SK-N-SH (cell line): ENCODE measurements at regions not wholly inside any gene's neighbourhood (a gene's known extent, or its start where the extent isn't known, plus 50 kb on each side); places are given as distances from the start of the nearest gene placed in this dataset.
A peak's percentile ranks its signal among the peaks of the same experiment; 100 is the strongest.

Experiments
- CTCF ChIA-PET: fragments of 300-600, 350-600 bp; formaldehyde crosslinking; extraction: SDS; loops from one replicate; lab custom pipeline; 2021; lab: Yijun Ruan, JAX
- POLR2A ChIA-PET: fragments of 350-600 bp; sonication (Branson Sonifier 250); formaldehyde crosslinking; extraction: SDS; loops from one replicate; lab custom pipeline; 2020; ENCODE audit warnings: antibody characterized with exemption, inconsistent platforms; lab: Yijun Ruan, JAX
- DNase-seq: peaks from one replicate; pipeline ENCODE4 v3.0.0; 2012
- H2AFZ ChIP-seq: fragments of 200-600 bp; sonication (generic); 2 replicates; pipeline ENCODE4 v1.8.1; 2016; ENCODE audit warnings: antibody characterized with exemption, mild to moderate bottlenecking, low read depth
- H3F3A ChIP-seq: fragments of 200-600 bp; sonication (generic); replicated peaks from 2 replicates; pipeline ENCODE3; 2016; ENCODE audit warnings: antibody characterized with exemption, mild to moderate bottlenecking; ENCODE audit not compliant: insufficient read depth
- H3K27ac ChIP-seq, 2 experiments: fragments of 200-500 bp in 1 of 2; fragments of 200-600 bp in 1 of 2; sonication (Bioruptor generic) in 1 of 2; sonication (generic), shearing (Covaris generic) in 1 of 2; 2 replicates each; pipeline versions ENCODE4 v1.5.1 to v1.6.1; 2014 to 2016; ENCODE audit warnings: low read depth in 2 of 2, inconsistent platforms in 1 of 2, low read length in 1 of 2, mild to moderate bottlenecking in 1 of 2, mixed read lengths in 1 of 2
- H3K27me3 ChIP-seq: fragments of 200-600 bp; sonication (generic), shearing (Covaris generic); 2 replicates; pipeline ENCODE4 v1.6.1; 2016; ENCODE audit warnings: mixed run types; ENCODE audit not compliant: insufficient read depth
- H3K36me3 ChIP-seq, 2 experiments: fragments of 200-500 bp in 1 of 2; fragments of 200-600 bp in 1 of 2; sonication (Bioruptor generic) in 1 of 2; sonication (generic) in 1 of 2; replicated peaks in 1 of 2; 2 replicates each; pipeline versions ENCODE3 to v1.5.1; 2014 to 2016; ENCODE audit warnings: low read length in 1 of 2, mild to moderate bottlenecking in 1 of 2; ENCODE audit not compliant: insufficient read depth in 2 of 2, control insufficient read depth in 1 of 2
- H3K4me1 ChIP-seq, 2 experiments: fragments of 200-500 bp in 1 of 2; fragments of 200-600 bp in 1 of 2; sonication (Bioruptor generic) in 1 of 2; sonication (generic), shearing (Covaris generic) in 1 of 2; 2 replicates each; pipeline versions ENCODE4 v1.5.1 to v1.6.1; 2014 to 2016; ENCODE audit warnings: low read depth in 1 of 2, low read length in 1 of 2, mixed run types in 1 of 2; ENCODE audit not compliant: insufficient read depth in 2 of 2, control insufficient read depth in 1 of 2
- H3K4me2 ChIP-seq: fragments of 200-600 bp; sonication (generic), shearing (Covaris generic); 2 replicates; pipeline ENCODE4 v1.6.1; 2017; ENCODE audit warnings: mixed run types
- H3K4me3 ChIP-seq, 2 experiments: fragments of 200-500 bp in 1 of 2; fragments of 200-600 bp in 1 of 2; sonication (Bioruptor generic) in 1 of 2; sonication (generic), shearing (Covaris generic) in 1 of 2; 2 replicates each; pipeline versions ENCODE4 v1.5.1 to v1.8.1; 2014 to 2016; ENCODE audit warnings: low read depth in 2 of 2, inconsistent platforms in 1 of 2, low read length in 1 of 2, mild to moderate bottlenecking in 1 of 2, mixed read lengths in 1 of 2, moderate library complexity in 1 of 2
- H3K79me2 ChIP-seq: fragments of 200-600 bp; sonication (generic); 2 replicates; pipeline ENCODE4 v1.8.1; 2017; ENCODE audit warnings: mild to moderate bottlenecking; ENCODE audit not compliant: insufficient read depth
- H3K9ac ChIP-seq: fragments of 200-600 bp; sonication (generic); 2 replicates; pipeline ENCODE4 v1.6.1; 2017; ENCODE audit warnings: mixed run types
- H3K9me2 ChIP-seq: fragments of 200-600 bp; sonication (generic); 2 replicates; pipeline ENCODE4 v1.6.1; 2017; ENCODE audit warnings: mixed run types
- H3K9me3 ChIP-seq: fragments of 200-600 bp; sonication (generic); 2 replicates; pipeline ENCODE4 v1.6.1; 2017; ENCODE audit warnings: mixed run types, mild to moderate bottlenecking, moderate library complexity
- H4K20me1 ChIP-seq: fragments of 200-600 bp; sonication (generic); 2 replicates; pipeline ENCODE4 v1.6.1; 2017; ENCODE audit warnings: mild to moderate bottlenecking, mixed run types; ENCODE audit not compliant: insufficient read depth
- CHD2 ChIP-seq: fragments of 150-350 bp; IDR thresholded peaks from 2 replicates; pipeline ENCODE4 v1.6.1; 2018; ENCODE audit warnings: low read length; ENCODE audit not compliant: partially characterized antibody
- EZH2phosphoT487 ChIP-seq: fragments of 200-600 bp; sonication (generic); IDR thresholded peaks from 2 replicates; pipeline ENCODE4 v1.6.1; 2017; ENCODE audit warnings: low read depth, mixed run types, mild to moderate bottlenecking, antibody characterized with exemption, moderate library complexity, borderline replicate concordance
- FOSL2 ChIP-seq: IDR thresholded peaks from 2 replicates; pipeline ENCODE4 v1.4.0; 2012; ENCODE audit warnings: low read depth, mild to moderate bottlenecking, moderate library complexity, borderline replicate concordance
- FOXJ3 ChIP-seq: sonication (generic); formaldehyde crosslinking; IDR thresholded peaks from 2 replicates; pipeline ENCODE4 v1.5.1; 2020; ENCODE audit warnings: mild to moderate bottlenecking, missing genetic modification reagents
- GATA2 ChIP-seq: sonication (generic); formaldehyde crosslinking; IDR thresholded peaks from 2 replicates; pipeline ENCODE4 v1.5.0; 2020; ENCODE audit warnings: mild to moderate bottlenecking, missing genetic modification reagents
- JUND ChIP-seq: IDR thresholded peaks from 2 replicates; pipeline ENCODE4 v1.4.0; 2012
- MEF2A ChIP-seq: IDR thresholded peaks from 2 replicates; pipeline ENCODE4 v1.4.0; 2012; ENCODE audit warnings: low read depth, borderline replicate concordance
- NFIC ChIP-seq: IDR thresholded peaks from 2 replicates; pipeline ENCODE4 v1.4.0; 2012; ENCODE audit warnings: borderline replicate concordance
- POLR2AphosphoS5 ChIP-seq: IDR thresholded peaks from 2 replicates; pipeline ENCODE4 v1.6.1; 2012; ENCODE audit warnings: low read depth, low read length
- RAD21 ChIP-seq: IDR thresholded peaks from 2 replicates; pipeline ENCODE4 v1.6.1; 2012; ENCODE audit warnings: mild to moderate bottlenecking, low read length
- RCOR1 ChIP-seq: fragments of 150-350 bp; IDR thresholded peaks from 2 replicates; pipeline ENCODE4 v1.6.1; 2017; ENCODE audit warnings: antibody characterized with exemption, low read length
- REST ChIP-seq: IDR thresholded peaks from 2 replicates; pipeline ENCODE4 v1.6.1; 2012; ENCODE audit warnings: mild to moderate bottlenecking, low read depth, low read length, moderate library complexity
- RFX5 ChIP-seq: IDR thresholded peaks from 2 replicates; pipeline ENCODE4 v1.6.1; 2012; ENCODE audit warnings: mild to moderate bottlenecking, improper control_type of control experiment, low read length
- RXRA ChIP-seq: IDR thresholded peaks from 2 replicates; pipeline ENCODE4 v1.4.0; 2012; ENCODE audit warnings: low read depth, mild to moderate bottlenecking, borderline replicate concordance
- SMC3 ChIP-seq: IDR thresholded peaks from 2 replicates; pipeline ENCODE4 v1.6.1; 2012; ENCODE audit warnings: low read depth, low read length, improper control_type of control experiment
- TAF1 ChIP-seq: IDR thresholded peaks from 2 replicates; pipeline ENCODE4 v1.6.1; 2012; ENCODE audit warnings: low read depth, mild to moderate bottlenecking, low read length, moderate library complexity, borderline replicate concordance
- TCF12 ChIP-seq: IDR thresholded peaks from 2 replicates; pipeline ENCODE4 v1.4.0; 2012
- WGBS: methylation state at CpG from one replicate; pipeline ENCODE4 v1.1.6; 2017; ENCODE audit warnings: low lambda C conversion rate; 5-methylcytosine and 5-hydroxymethylcytosine counted together
- TF ChIP-seq, protein P1 (sequence below): IDR thresholded peaks from 2 replicates; pipeline ENCODE4; 2012

DNA sequence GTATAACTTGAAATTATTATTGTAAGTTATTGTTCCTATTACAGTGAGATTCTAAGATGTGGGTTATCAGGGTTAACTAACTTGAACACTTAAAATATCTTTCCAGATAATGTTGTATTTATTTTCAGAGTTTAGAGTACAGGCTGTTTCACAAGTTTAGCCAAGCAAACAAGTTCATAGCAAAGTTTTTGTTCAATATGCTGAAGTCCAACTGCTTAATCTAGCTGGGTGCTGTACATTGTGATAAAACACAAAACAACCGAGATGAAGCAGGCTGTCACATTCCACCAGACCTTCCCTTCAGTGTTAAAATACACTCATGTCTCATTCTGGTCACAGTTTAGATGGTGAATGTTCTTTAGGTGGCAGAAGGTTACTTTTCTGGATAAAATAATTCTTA, 148.0 kb upstream of the PCDH20 start:
- no peak for TF ChIP-seq FOSL2
- TF ChIP-seq TCF12 = no peak
- TF ChIP-seq MEF2A = no peak
- TF ChIP-seq JUND = no peak
- TF ChIP-seq EZH2phosphoT487 = no peak
- TF ChIP-seq TAF1 = no peak
- TF ChIP-seq RXRA = no peak
- TF ChIP-seq FOXJ3 (CRISPR knock-in tag) = no peak
- TF ChIP-seq NFIC = no peak
- TF ChIP-seq REST = no peak
- TF ChIP-seq GATA2 (CRISPR knock-in tag) = no peak
- no peak for TF ChIP-seq CHD2
- TF ChIP-seq RAD21 = no peak
- no peak for TF ChIP-seq RFX5
- TF ChIP-seq, protein P1, sequence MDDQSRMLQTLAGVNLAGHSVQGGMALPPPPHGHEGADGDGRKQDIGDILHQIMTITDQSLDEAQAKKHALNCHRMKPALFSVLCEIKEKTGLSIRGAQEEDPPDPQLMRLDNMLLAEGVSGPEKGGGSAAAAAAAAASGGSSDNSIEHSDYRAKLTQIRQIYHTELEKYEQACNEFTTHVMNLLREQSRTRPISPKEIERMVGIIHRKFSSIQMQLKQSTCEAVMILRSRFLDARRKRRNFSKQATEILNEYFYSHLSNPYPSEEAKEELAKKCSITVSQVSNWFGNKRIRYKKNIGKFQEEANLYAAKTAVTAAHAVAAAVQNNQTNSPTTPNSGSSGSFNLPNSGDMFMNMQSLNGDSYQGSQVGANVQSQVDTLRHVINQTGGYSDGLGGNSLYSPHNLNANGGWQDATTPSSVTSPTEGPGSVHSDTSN = no peak
- POLR2A ChIA-PET = no interaction called here
- Histone ChIP-seq H3F3A (no peaks in the 10 kb centered on the region), H3K4me1 (no peaks in the 10 kb centered on the region; a peak in 1 of 4 replicates), H3K4me2 (no peak overlapping the region), H3K9ac (no peak overlapping the region), H3K9me2 (no peaks in the 10 kb centered on the region), H3K36me3 (no peaks in the 10 kb centered on the region), H3K27ac (no peak overlapping the region), H2AFZ (no peak overlapping the region), H3K27me3 (no peaks in the 10 kb centered on the region), H3K4me3 (no peak overlapping the region), H3K79me2 (no peaks in the 10 kb centered on the region), H3K9me3 (no peaks in the 10 kb centered on the region), H4K20me1 (no peaks in the 10 kb centered on the region)
- WGBS = 0% methylated on average over 1 of the region's 1 CpG
- peak; percentile 6 for DNase-seq
- CTCF ChIA-PET = interaction anchor here (1.2 kb wide), 1 partner anchor 150 kb away, joined by 3 read pairs; no protein-coding TSS in a partner anchor

- H4K20me1 ChIP-seq = no peaks in the 10 kb centered on the region
- no peak for TF ChIP-seq SMC3
- no peak for TF ChIP-seq TAF1
- no peak for TF ChIP-seq RFX5
- TF ChIP-seq RAD21 = peak; percentile 19; the same call in 1 of the 2 replicates
- no peak for TF ChIP-seq RCOR1
- TF ChIP-seq JUND = no peak
- TF ChIP-seq NFIC = no peak
- TF ChIP-seq POLR2AphosphoS5 = no peak
- TF ChIP-seq, all 33 proteins: peak for 1
- Histone ChIP-seq H3K9ac (no peak overlapping the region), H3K4me3 (no peak overlapping the region), H3K36me3 (no peaks in the 10 kb centered on the region), H3K79me2 (no peaks in the 10 kb centered on the region), H3K9me3 (no peaks in the 10 kb centered on the region), H3K4me1 (peaks cover 0 to 7% of the 10 kb centered on the region in 2 experiments; a peak in 2 of 4 replicates), H3K4me2 (no peak overlapping the region), H3K9me2 (no peaks in the 10 kb centered on the region), H3F3A (no peaks in the 10 kb centered on the region), H3K27me3 (no peaks in the 10 kb centered on the region), H2AFZ (no peak overlapping the region), H3K27ac (peak overlapping the region in 1 of 2 experiments; percentile 77; a peak in 2 of 4 replicates)
- ChIA-PET POLR2A (no interaction called here), CTCF (interaction anchor here (0.8 to 1.2 kb wide), 3 partner anchors 10 to 1098 kb away, joined by 3 read pairs; no protein-coding TSS in a partner anchor)
- WGBS = 66% methylated on average over 6 of the region's 6 CpGs
- no peak for DNase-seq
These were observed 131.3 kb upstream of the PCDH20 start for GRCh38 chr13:61546911-61547310.
